Panc1 (cell line): ENCODE measurements at regions not wholly inside any gene's neighbourhood (a gene's known extent, or its start where the extent isn't known, plus 50 kb on each side); places are given as distances from the start of the nearest gene placed in this dataset.

Source experiments
- SIN3A ChIP-seq: IDR thresholded peaks from 2 replicates; pipeline ENCODE4 v1.6.1; 2012; ENCODE audit warnings: low read depth, mild to moderate bottlenecking, low read length, moderate library complexity, borderline replicate concordance; ENCODE audit not compliant: insufficient read depth
- TF ChIP-seq, protein P1 (sequence below): fragments of 450-650 bp; IDR thresholded peaks from 2 replicates; pipeline ENCODE4 v1.5.1; 2017; ENCODE audit warnings: mild to moderate bottlenecking
- TF ChIP-seq, protein P2 (sequence below), 2 experiments: IDR thresholded peaks; 2 replicates each; pipeline ENCODE4 v1.6.1; 2011 to 2012; ENCODE audit warnings: low read depth in 2 of 2, control low read depth in 1 of 2, low read length in 1 of 2, mild to moderate bottlenecking in 1 of 2, moderate library complexity in 1 of 2; ENCODE audit not compliant: insufficient read depth in 1 of 2

DNA sequence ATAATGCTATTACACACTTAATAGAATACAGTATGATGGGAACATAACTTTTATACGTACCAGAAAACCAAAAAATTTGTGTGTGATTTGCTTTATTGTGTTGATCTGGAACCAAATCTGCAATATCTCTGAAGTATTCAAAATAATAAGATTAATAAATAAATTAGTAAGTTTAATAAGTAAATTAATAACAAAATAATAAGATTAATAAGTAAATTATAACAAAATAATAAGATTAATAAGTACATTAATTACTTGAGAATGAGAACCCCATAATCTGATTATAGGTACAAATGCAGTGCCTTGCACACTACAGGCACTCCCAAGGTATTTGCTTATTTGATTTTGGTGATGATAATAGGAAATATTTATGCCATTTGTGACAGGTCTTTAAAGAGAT, 267.4 kb downstream of the ZNF326 start:
- no peak for TF ChIP-seq SIN3A
- TF ChIP-seq, protein P1, sequence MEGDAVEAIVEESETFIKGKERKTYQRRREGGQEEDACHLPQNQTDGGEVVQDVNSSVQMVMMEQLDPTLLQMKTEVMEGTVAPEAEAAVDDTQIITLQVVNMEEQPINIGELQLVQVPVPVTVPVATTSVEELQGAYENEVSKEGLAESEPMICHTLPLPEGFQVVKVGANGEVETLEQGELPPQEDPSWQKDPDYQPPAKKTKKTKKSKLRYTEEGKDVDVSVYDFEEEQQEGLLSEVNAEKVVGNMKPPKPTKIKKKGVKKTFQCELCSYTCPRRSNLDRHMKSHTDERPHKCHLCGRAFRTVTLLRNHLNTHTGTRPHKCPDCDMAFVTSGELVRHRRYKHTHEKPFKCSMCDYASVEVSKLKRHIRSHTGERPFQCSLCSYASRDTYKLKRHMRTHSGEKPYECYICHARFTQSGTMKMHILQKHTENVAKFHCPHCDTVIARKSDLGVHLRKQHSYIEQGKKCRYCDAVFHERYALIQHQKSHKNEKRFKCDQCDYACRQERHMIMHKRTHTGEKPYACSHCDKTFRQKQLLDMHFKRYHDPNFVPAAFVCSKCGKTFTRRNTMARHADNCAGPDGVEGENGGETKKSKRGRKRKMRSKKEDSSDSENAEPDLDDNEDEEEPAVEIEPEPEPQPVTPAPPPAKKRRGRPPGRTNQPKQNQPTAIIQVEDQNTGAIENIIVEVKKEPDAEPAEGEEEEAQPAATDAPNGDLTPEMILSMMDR, result no peak
- TF ChIP-seq, protein P2, sequence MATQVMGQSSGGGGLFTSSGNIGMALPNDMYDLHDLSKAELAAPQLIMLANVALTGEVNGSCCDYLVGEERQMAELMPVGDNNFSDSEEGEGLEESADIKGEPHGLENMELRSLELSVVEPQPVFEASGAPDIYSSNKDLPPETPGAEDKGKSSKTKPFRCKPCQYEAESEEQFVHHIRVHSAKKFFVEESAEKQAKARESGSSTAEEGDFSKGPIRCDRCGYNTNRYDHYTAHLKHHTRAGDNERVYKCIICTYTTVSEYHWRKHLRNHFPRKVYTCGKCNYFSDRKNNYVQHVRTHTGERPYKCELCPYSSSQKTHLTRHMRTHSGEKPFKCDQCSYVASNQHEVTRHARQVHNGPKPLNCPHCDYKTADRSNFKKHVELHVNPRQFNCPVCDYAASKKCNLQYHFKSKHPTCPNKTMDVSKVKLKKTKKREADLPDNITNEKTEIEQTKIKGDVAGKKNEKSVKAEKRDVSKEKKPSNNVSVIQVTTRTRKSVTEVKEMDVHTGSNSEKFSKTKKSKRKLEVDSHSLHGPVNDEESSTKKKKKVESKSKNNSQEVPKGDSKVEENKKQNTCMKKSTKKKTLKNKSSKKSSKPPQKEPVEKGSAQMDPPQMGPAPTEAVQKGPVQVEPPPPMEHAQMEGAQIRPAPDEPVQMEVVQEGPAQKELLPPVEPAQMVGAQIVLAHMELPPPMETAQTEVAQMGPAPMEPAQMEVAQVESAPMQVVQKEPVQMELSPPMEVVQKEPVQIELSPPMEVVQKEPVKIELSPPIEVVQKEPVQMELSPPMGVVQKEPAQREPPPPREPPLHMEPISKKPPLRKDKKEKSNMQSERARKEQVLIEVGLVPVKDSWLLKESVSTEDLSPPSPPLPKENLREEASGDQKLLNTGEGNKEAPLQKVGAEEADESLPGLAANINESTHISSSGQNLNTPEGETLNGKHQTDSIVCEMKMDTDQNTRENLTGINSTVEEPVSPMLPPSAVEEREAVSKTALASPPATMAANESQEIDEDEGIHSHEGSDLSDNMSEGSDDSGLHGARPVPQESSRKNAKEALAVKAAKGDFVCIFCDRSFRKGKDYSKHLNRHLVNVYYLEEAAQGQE (IDR thresholded peaks at IDR 0.05; ENCODE audit: insufficient read depth in 1 of 2, low read depth in 2 of 2, low read length in 1 of 2), result no peak
